ENCODE measurements at regions not wholly inside any gene's neighbourhood (a gene's known extent, or its start where the extent isn't known, plus 50 kb on each side); places are given as distances from the start of the nearest gene placed in this dataset.

- DNase-seq = no peak
Measured at GRCh38 chr6:44561060-44561623, 173.6 kb downstream of the CDC5L start.

- DNase-seq = no peak
Measured at GRCh38 chr6:44561832-44562665, 174.5 kb downstream of the CDC5L start.

GRCh38 chr6:44563397-44563796 lies 175.9 kb downstream of the CDC5L start:
- no peak for DNase-seq

- DNase-seq = peak; percentile 17
Measured at GRCh38 chr6:44564906-44565524, 177.5 kb downstream of the CDC5L start.

- DNase-seq = no peak
Measured at GRCh38 chr6:44567406-44567805, 179.9 kb downstream of the CDC5L start.

GRCh38 chr6:44569131-44569530 lies 181.6 kb downstream of the CDC5L start:
- no peak for DNase-seq

- DNase-seq = no peak
Measured at GRCh38 chr6:44569931-44570385, 182.5 kb downstream of the CDC5L start.

GRCh38 chr6:44571510-44571909 lies 184.0 kb downstream of the CDC5L start:
- DNase-seq = no peak

- DNase-seq = no peak
Measured at GRCh38 chr6:44572346-44572745, 184.8 kb downstream of the CDC5L start.

- no peak for DNase-seq
Measured at GRCh38 chr6:44575644-44576043, 188.1 kb downstream of the CDC5L start.

- DNase-seq = no peak
Measured at GRCh38 chr6:44576132-44576631, 188.7 kb downstream of the CDC5L start.

GRCh38 chr6:44580901-44581300 lies 193.4 kb downstream of the CDC5L start:
- peak; percentile 13 for DNase-seq

GRCh38 chr6:44582930-44583329 lies 195.4 kb downstream of the CDC5L start:
- no peak for DNase-seq

GRCh38 chr6:44590471-44590870 lies 203.0 kb downstream of the CDC5L start:
- DNase-seq = no peak

GRCh38 chr6:44593539-44593944 lies 206.0 kb downstream of the CDC5L start:
- peak; percentile 11 for DNase-seq

GRCh38 chr6:44594481-44594880 lies 207.0 kb downstream of the CDC5L start:
- DNase-seq = no peak

- DNase-seq = no peak
Measured at GRCh38 chr6:44598679-44599078, 211.2 kb downstream of the CDC5L start.

- DNase-seq = no peak
Measured at GRCh38 chr6:44599672-44600071, 212.2 kb downstream of the CDC5L start.

GRCh38 chr6:44603044-44603686 lies 215.7 kb downstream of the CDC5L start:
- DNase-seq = no peak

- no peak for DNase-seq
Measured at GRCh38 chr6:44606504-44606903, 219.0 kb downstream of the CDC5L start.

GRCh38 chr6:44606976-44607375 lies 219.5 kb downstream of the CDC5L start:
- no peak for DNase-seq

- no peak for DNase-seq
Measured at GRCh38 chr6:44608175-44608574, 220.7 kb downstream of the CDC5L start.

GRCh38 chr6:44609051-44609612 lies 221.6 kb downstream of the CDC5L start:
- no peak for DNase-seq

Data from T1000 (cell line).